HEK293 (cell line): ENCODE measurements at regions not wholly inside any gene's neighbourhood (a gene's known extent, or its start where the extent isn't known, plus 50 kb on each side); places are given as distances from the start of the nearest gene placed in this dataset.

Experiments
- CTCF ChIA-PET: fragments of 350-600 bp; formaldehyde crosslinking; extraction: SDS; loops from one replicate; lab custom pipeline; 2021; ENCODE audit warnings: antibody characterized with exemption; lab: Yijun Ruan, JAX
- POLR2A ChIA-PET: fragments of 300-600 bp; formaldehyde crosslinking; extraction: SDS; loops from one replicate; lab custom pipeline; 2020; ENCODE audit warnings: antibody characterized with exemption, inconsistent platforms; lab: Yijun Ruan, JAX
- H3K27ac ChIP-seq: fragments of 200-500 bp; sonication (Bioruptor generic); 2 replicates; pipeline ENCODE4 v1.5.1; 2014; ENCODE audit warnings: low read depth, low read length, control low read depth, inconsistent platforms; ENCODE audit errors: extremely low read depth
- H3K36me3 ChIP-seq, 2 experiments: fragments of 200-500 bp in 1 of 2; sonication (Bioruptor generic) in 1 of 2; 1 replicate in 1 of 2; 2 replicates in 1 of 2; pipeline ENCODE4 v1.5.1; 2014 to 2017; ENCODE audit warnings: inconsistent platforms in 2 of 2, low read length in 2 of 2; ENCODE audit not compliant: control insufficient read depth in 2 of 2, insufficient read depth in 1 of 2
- H3K4me1 ChIP-seq: fragments of 200-500 bp; sonication (Bioruptor generic); 2 replicates; pipeline ENCODE4 v1.5.1; 2014; ENCODE audit warnings: mild to moderate bottlenecking, low read length, inconsistent platforms; ENCODE audit not compliant: control insufficient read depth, insufficient read depth
- H3K4me3 ChIP-seq: 2 replicates; pipeline ENCODE4 v1.5.1; 2011; ENCODE audit warnings: low read depth, mild to moderate bottlenecking, control low read depth, low read length, moderate library complexity
- H3K9me3 ChIP-seq: fragments of 200-500 bp; sonication (Bioruptor generic); 2 replicates; pipeline ENCODE4 v1.5.1; 2014; ENCODE audit warnings: low read depth, low read length, inconsistent platforms; ENCODE audit not compliant: control insufficient read depth, insufficient read depth
- KLF8 ChIP-seq: fragments of 450-650 bp; formaldehyde crosslinking; IDR thresholded peaks from 2 replicates; pipeline ENCODE4 v1.5.1; 2016; ENCODE audit warnings: missing biosample characterization, missing genetic modification characterization
- TCF7L2 ChIP-seq: IDR thresholded peaks from 2 replicates; pipeline ENCODE4 v1.6.1; 2011; ENCODE audit warnings: low read depth, mild to moderate bottlenecking, inconsistent platforms, low read length, moderate library complexity, borderline replicate concordance
- TRIM28 ChIP-seq: IDR thresholded peaks from 2 replicates; pipeline ENCODE4 v1.6.1; 2011; ENCODE audit warnings: low read length, control low read depth, borderline replicate concordance
- ZBTB20 ChIP-seq: fragments of 450-650 bp; formaldehyde crosslinking; IDR thresholded peaks from 2 replicates; pipeline ENCODE4 v1.5.1; 2016; ENCODE audit warnings: missing biosample characterization, missing genetic modification characterization
- ZNF112 ChIP-seq: fragments of 450-650 bp; formaldehyde crosslinking; IDR thresholded peaks from 2 replicates; pipeline ENCODE4 v1.5.0; 2017; ENCODE audit warnings: missing biosample characterization, missing genetic modification characterization
- ZNF133 ChIP-seq: fragments of 450-650 bp; formaldehyde crosslinking; IDR thresholded peaks from 2 replicates; pipeline ENCODE4 v1.5.1; 2016; ENCODE audit warnings: missing biosample characterization, missing genetic modification characterization
- ZNF155 ChIP-seq: fragments of 450-650 bp; formaldehyde crosslinking; IDR thresholded peaks from 2 replicates; pipeline ENCODE4 v1.5.1; 2016; ENCODE audit warnings: missing biosample characterization, missing genetic modification characterization
- ZNF157 ChIP-seq: fragments of 450-650 bp; formaldehyde crosslinking; IDR thresholded peaks from 2 replicates; pipeline ENCODE4 v1.5.1; 2016; ENCODE audit warnings: missing biosample characterization, missing genetic modification characterization
- ZNF341 ChIP-seq: fragments of 450-650 bp; formaldehyde crosslinking; IDR thresholded peaks from 2 replicates; pipeline ENCODE4; 2016; ENCODE audit warnings: low read depth, missing biosample characterization, missing genetic modification characterization
- ZNF354C ChIP-seq: fragments of 450-650 bp; formaldehyde crosslinking; IDR thresholded peaks from 2 replicates; pipeline ENCODE4 v1.5.1; 2016; ENCODE audit warnings: missing biosample characterization, missing genetic modification characterization, low read depth, borderline replicate concordance
- ZNF416 ChIP-seq: fragments of 450-650 bp; formaldehyde crosslinking; IDR thresholded peaks from 2 replicates; pipeline ENCODE4 v1.5.1; 2016; ENCODE audit warnings: missing biosample characterization, missing genetic modification characterization
- ZNF473 ChIP-seq: fragments of 450-650 bp; formaldehyde crosslinking; IDR thresholded peaks from 2 replicates; pipeline ENCODE4 v1.5.1; 2017; ENCODE audit warnings: missing biosample characterization, missing genetic modification characterization
- ZNF530 ChIP-seq: fragments of 450-650 bp; formaldehyde crosslinking; IDR thresholded peaks from 2 replicates; pipeline ENCODE4 v1.5.1; 2016; ENCODE audit warnings: low read depth, missing biosample characterization, missing genetic modification characterization
- ZNF544 ChIP-seq: fragments of 450-650 bp; formaldehyde crosslinking; IDR thresholded peaks from 2 replicates; pipeline ENCODE4 v1.5.0; 2017; ENCODE audit warnings: missing biosample characterization, missing genetic modification characterization
- ZNF658 ChIP-seq: fragments of 450-650 bp; formaldehyde crosslinking; IDR thresholded peaks from 2 replicates; pipeline ENCODE4; 2016; ENCODE audit warnings: missing biosample characterization, missing genetic modification characterization
- ZNF664 ChIP-seq: fragments of 450-650 bp; formaldehyde crosslinking; IDR thresholded peaks from 2 replicates; pipeline ENCODE4 v1.5.1; 2016; ENCODE audit warnings: missing biosample characterization, missing genetic modification characterization
- ZNF76 ChIP-seq: fragments of 450-650 bp; formaldehyde crosslinking; IDR thresholded peaks from 2 replicates; pipeline ENCODE4; 2016; ENCODE audit warnings: low read depth, missing biosample characterization, missing genetic modification characterization, borderline replicate concordance
- ZSCAN23 ChIP-seq: fragments of 450-650 bp; formaldehyde crosslinking; IDR thresholded peaks from 2 replicates; pipeline ENCODE4 v1.5.1; 2016; ENCODE audit warnings: missing biosample characterization, missing genetic modification characterization
- TF ChIP-seq, protein P1 (sequence below): fragments of 450-650 bp; formaldehyde crosslinking; IDR thresholded peaks from 2 replicates; pipeline ENCODE4 v1.5.1; 2016; ENCODE audit warnings: missing biosample characterization, missing genetic modification characterization
- TF ChIP-seq, protein P2 (sequence below): fragments of 450-650 bp; formaldehyde crosslinking; IDR thresholded peaks from 2 replicates; pipeline ENCODE4 v1.5.1; 2016; ENCODE audit warnings: missing biosample characterization, missing genetic modification characterization
- TF ChIP-seq, protein P3 (sequence below): fragments of 450-650 bp; formaldehyde crosslinking; IDR thresholded peaks from 2 replicates; pipeline ENCODE4 v1.5.1; 2017; ENCODE audit warnings: missing biosample characterization, missing genetic modification characterization
- TF ChIP-seq, protein P4 (sequence below): fragments of 450-650 bp; formaldehyde crosslinking; IDR thresholded peaks from 2 replicates; pipeline ENCODE4 v1.5.1; 2016; ENCODE audit warnings: missing biosample characterization, missing genetic modification characterization

DNA sequence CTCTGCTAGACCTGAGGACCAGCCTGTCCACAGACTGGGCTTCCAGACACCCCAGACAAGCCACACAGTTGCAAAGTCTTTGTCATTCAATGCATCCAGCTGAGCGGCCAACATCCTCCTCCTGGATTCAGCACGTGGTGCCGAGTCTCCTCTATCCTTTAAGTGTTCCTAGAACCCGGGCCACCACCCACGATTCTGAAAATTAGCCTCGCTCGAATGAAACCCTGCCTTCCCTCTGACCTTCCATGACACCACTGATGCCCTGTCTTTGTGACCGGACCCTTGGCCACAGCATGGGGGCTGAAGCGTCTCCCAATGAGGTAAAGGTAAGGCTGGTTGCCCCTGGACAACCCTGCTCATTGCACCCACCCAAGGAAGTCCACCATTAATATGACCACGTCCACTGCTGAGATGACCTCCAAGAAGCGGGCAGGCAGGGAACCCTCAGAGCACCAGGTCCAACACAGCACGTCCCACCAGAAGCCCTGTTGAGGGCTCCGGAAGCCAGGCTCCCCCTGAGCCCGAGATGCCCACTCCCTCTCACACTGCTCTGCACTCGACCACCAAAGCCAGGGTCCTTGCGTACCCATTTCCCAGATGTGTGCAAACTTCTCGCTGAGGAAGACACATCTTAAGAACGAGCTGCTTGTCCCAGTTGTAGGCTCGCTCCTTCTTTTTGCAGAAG, 279.0 kb downstream of the CTTN start:
- Histone ChIP-seq H3K27ac (no peak overlapping the region), H3K4me1 (no peaks in the 10 kb centered on the region), H3K36me3 (no peaks in the 10 kb centered on the region), H3K9me3 (no peaks in the 10 kb centered on the region), H3K4me3 (no peak overlapping the region)
- TF ChIP-seq ZBTB20 (tag by site-specific recombination) (no peak), ZNF133 (no peak), ZNF658 (tag by site-specific recombination) (no peak), TRIM28 (no peak), KLF8 (tag by site-specific recombination) (no peak), ZNF76 (tag by site-specific recombination) (no peak), ZNF473 (no peak)
- TF ChIP-seq, protein P1, sequence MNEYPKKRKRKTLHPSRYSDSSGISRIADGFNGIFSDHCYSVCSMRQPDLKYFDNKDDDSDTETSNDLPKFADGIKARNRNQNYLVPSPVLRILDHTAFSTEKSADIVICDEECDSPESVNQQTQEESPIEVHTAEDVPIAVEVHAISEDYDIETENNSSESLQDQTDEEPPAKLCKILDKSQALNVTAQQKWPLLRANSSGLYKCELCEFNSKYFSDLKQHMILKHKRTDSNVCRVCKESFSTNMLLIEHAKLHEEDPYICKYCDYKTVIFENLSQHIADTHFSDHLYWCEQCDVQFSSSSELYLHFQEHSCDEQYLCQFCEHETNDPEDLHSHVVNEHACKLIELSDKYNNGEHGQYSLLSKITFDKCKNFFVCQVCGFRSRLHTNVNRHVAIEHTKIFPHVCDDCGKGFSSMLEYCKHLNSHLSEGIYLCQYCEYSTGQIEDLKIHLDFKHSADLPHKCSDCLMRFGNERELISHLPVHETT (tag by site-specific recombination), result no peak
- TF ChIP-seq, protein P2, sequence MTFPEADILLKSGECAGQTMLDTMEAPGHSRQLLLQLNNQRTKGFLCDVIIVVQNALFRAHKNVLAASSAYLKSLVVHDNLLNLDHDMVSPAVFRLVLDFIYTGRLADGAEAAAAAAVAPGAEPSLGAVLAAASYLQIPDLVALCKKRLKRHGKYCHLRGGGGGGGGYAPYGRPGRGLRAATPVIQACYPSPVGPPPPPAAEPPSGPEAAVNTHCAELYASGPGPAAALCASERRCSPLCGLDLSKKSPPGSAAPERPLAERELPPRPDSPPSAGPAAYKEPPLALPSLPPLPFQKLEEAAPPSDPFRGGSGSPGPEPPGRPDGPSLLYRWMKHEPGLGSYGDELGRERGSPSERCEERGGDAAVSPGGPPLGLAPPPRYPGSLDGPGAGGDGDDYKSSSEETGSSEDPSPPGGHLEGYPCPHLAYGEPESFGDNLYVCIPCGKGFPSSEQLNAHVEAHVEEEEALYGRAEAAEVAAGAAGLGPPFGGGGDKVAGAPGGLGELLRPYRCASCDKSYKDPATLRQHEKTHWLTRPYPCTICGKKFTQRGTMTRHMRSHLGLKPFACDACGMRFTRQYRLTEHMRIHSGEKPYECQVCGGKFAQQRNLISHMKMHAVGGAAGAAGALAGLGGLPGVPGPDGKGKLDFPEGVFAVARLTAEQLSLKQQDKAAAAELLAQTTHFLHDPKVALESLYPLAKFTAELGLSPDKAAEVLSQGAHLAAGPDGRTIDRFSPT (tag by site-specific recombination), result no peak
- TF ChIP-seq, protein P3, sequence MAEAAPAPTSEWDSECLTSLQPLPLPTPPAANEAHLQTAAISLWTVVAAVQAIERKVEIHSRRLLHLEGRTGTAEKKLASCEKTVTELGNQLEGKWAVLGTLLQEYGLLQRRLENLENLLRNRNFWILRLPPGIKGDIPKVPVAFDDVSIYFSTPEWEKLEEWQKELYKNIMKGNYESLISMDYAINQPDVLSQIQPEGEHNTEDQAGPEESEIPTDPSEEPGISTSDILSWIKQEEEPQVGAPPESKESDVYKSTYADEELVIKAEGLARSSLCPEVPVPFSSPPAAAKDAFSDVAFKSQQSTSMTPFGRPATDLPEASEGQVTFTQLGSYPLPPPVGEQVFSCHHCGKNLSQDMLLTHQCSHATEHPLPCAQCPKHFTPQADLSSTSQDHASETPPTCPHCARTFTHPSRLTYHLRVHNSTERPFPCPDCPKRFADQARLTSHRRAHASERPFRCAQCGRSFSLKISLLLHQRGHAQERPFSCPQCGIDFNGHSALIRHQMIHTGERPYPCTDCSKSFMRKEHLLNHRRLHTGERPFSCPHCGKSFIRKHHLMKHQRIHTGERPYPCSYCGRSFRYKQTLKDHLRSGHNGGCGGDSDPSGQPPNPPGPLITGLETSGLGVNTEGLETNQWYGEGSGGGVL (tag by site-specific recombination), result no peak
- ChIA-PET POLR2A (no interaction called here), CTCF (no interaction called here)

DNA sequence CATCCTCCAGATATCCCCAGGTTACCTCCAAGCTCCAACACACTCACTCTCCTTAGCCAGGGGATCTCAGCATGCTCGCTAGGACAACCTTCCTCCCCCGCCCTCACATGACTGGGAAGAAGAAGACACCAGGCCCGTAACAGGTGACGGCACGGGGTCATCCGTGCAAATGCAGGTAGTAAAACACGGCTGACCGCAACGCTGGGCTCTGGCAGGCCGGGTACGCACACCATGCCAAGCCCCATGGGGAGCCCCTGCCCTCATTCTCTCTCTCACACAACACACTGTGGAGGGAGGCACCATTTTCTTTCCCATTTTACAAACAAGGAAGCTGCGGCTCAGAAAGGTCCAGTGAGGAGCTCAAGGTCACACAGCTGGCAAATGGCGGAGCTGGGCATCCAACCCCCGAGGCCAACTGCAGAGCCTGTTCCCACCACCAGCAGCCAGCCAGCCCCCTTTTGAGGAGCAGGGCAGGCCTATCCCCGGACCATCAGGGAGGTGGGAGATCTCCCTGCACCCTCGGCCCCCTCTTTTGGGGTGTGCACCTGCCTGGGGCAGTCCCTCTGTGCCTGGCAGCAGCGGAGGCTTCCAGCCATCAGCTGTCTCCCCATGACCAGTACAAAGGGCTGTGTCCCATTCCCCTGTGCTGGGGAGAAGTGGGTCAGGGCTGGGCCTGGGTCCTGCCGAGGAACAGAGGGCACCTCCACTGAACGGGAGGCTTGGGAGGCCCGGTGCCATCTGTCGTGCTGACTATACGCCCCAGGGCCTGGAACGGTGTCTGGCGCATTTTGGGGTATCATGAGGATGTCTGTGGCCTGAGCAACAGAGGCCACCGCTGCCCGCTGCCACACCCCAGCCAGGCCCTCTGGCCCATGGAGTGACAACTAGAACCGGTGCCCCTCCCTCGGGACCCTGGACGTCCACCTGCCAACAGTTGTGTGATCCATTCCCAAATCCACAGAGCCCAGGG, 280.9 kb downstream of the CTTN start:
- TF ChIP-seq ZNF157 (tag by site-specific recombination), result no peak
- no peak for TF ChIP-seq TCF7L2
- TF ChIP-seq ZSCAN23, result no peak
- ChIA-PET POLR2A (no interaction called here), CTCF (no interaction called here)
- Histone ChIP-seq H3K4me3 (no peak overlapping the region), H3K36me3 (no peaks in the 10 kb centered on the region), H3K27ac (no peak overlapping the region), H3K9me3 (no peaks in the 10 kb centered on the region), H3K4me1 (no peaks in the 10 kb centered on the region)

DNA sequence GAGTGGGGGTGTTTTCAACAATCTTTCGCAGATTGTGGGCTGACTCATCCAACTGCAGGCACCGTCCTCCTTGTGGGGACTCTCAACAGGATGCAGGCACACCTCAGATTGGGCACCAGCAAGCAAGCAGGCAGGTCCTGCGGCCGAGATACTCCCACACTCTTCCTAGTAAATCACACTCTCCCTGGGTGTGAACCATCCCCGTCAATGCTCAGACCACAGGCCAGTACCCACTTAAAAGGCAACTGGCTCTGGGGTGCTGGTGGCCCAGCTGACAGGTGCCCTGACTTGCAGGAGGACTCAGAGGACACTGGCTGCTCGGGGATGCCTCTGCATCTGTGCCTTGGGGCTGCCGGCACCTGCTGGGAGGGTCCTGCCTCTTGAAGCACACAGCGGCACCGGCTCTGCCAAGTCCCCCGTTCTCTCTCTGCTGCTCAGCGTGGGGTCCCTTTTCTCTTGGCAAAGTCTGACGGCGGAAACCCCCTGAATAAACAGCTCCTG, 282.5 kb downstream of the CTTN start:
- CTCF ChIA-PET, result no interaction called here
- POLR2A ChIA-PET, result no interaction called here
- Histone ChIP-seq H3K4me3 (no peak overlapping the region), H3K9me3 (no peaks in the 10 kb centered on the region), H3K36me3 (no peaks in the 10 kb centered on the region), H3K4me1 (no peaks in the 10 kb centered on the region), H3K27ac (no peak overlapping the region)
- TF ChIP-seq, protein P4, sequence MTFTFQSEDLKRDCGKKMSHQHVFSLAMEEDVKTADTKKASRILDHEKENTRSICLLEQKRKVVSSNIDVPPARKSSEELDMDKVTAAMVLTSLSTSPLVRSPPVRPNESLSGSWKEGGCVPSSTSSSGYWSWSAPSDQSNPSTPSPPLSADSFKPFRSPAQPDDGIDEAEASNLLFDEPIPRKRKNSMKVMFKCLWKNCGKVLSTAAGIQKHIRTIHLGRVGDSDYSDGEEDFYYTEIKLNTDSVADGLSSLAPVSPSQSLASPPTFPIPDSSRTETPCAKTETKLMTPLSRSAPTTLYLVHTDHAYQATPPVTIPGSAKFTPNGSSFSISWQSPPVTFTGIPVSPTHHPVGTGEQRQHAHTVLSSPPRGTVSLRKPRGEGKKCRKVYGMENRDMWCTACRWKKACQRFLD (tag by site-specific recombination), result no peak
- TF ChIP-seq ZNF112 (tag by site-specific recombination), result no peak
- no peak for TF ChIP-seq ZNF544 (tag by site-specific recombination)
- no peak for TF ChIP-seq ZNF341 (tag by site-specific recombination)
- no peak for TF ChIP-seq ZNF664 (tag by site-specific recombination)
- TF ChIP-seq ZNF155, result no peak
- TF ChIP-seq ZNF354C (tag by site-specific recombination), result no peak
- TF ChIP-seq ZNF416 (tag by site-specific recombination), result no peak
- TF ChIP-seq ZNF530, result no peak
